SK-N-SH (cell line): ENCODE measurements at regions not wholly inside any gene's neighbourhood (a gene's known extent, or its start where the extent isn't known, plus 50 kb on each side); places are given as distances from the start of the nearest gene placed in this dataset.

ENCODE experiments used
- CHD2 ChIP-seq: fragments of 150-350 bp; IDR thresholded peaks from 2 replicates; pipeline ENCODE4 v1.6.1; 2018; ENCODE audit warnings: low read length; ENCODE audit not compliant: partially characterized antibody
- CTCF ChIP-seq: fragments of 200-600 bp; sonication (generic); IDR thresholded peaks from 2 replicates; pipeline ENCODE4 v1.6.1; 2017; ENCODE audit warnings: antibody characterized with exemption, mild to moderate bottlenecking, moderate library complexity
- EZH2phosphoT487 ChIP-seq: fragments of 200-600 bp; sonication (generic); IDR thresholded peaks from 2 replicates; pipeline ENCODE4 v1.6.1; 2017; ENCODE audit warnings: low read depth, mixed run types, mild to moderate bottlenecking, antibody characterized with exemption, moderate library complexity, borderline replicate concordance
- MEF2A ChIP-seq: IDR thresholded peaks from 2 replicates; pipeline ENCODE4 v1.4.0; 2012; ENCODE audit warnings: low read depth, borderline replicate concordance
- PBX3 ChIP-seq: IDR thresholded peaks from 2 replicates; pipeline ENCODE4; 2012
- RFX5 ChIP-seq: IDR thresholded peaks from 2 replicates; pipeline ENCODE4 v1.6.1; 2012; ENCODE audit warnings: mild to moderate bottlenecking, improper control_type of control experiment, low read length
- TCF12 ChIP-seq: IDR thresholded peaks from 2 replicates; pipeline ENCODE4 v1.4.0; 2012

GRCh38 chr3:144332868-144333267 lies 361.2 kb downstream of the DIPK2A start:
- TF ChIP-seq EZH2phosphoT487 (no peak), MEF2A (no peak), CTCF (no peak), RFX5 (no peak), TCF12 (no peak), CHD2 (no peak), PBX3 (no peak)
